ENCODE measurements at regions not wholly inside any gene's neighbourhood (a gene's known extent, or its start where the extent isn't known, plus 50 kb on each side); places are given as distances from the start of the nearest gene placed in this dataset.

- no peaks in the 10 kb centered on the region for H3K4me1 ChIP-seq (ENCODE audit: control insufficient read depth in 2 of 2, insufficient read depth in 2 of 2, low read length in 2 of 2)
- Mint-ChIP-seq H3K27ac (no peak overlapping the region), H3K4me1 (no peaks in the 10 kb centered on the region), H3K27me3 (no peaks in the 10 kb centered on the region), H3K9me3 (ENCODE audit: insufficient read depth) (no peaks in the 10 kb centered on the region), H3K4me3 (no peak overlapping the region)
- H2AFZ ChIP-seq (ENCODE audit: insufficient read depth, low read depth, low read length, poor library complexity, severe bottlenecking) = no peak overlapping the region
- TF ChIP-seq CTCF (IDR thresholded peaks at IDR 0.05) (no peak), EZH2 (IDR thresholded peaks at IDR 0.05; ENCODE audit: borderline replicate concordance, insufficient read depth, low read depth, low read length, poor library complexity, severe bottlenecking) (no peak)
- no peak overlapping the region for H3K9ac ChIP-seq (ENCODE audit: low read length)
- H3K4me2 ChIP-seq (replicated peaks; ENCODE audit: low read depth, low read length, poor library complexity, severe bottlenecking) = no peak overlapping the region
- WGBS (ENCODE audit: insufficient coverage) = no CpG with 5 or more reads among the region's 2 CpGs
- H3K4me3 ChIP-seq (ENCODE audit: control extremely low read depth in 1 of 5, extremely low read depth in 1 of 5, insufficient read depth in 1 of 5, low read depth in 2 of 5, low read length in 4 of 5) = no peak overlapping the region
- ChIA-PET POLR2A (no interaction called here), CTCF (no interaction called here)
- no peaks in the 10 kb centered on the region for H3K79me2 ChIP-seq (ENCODE audit: control insufficient read depth, insufficient read depth, low read length)
- H3K27ac ChIP-seq (ENCODE audit: low read length in 2 of 2) = no peak overlapping the region
- ATAC-seq (ENCODE audit: low read depth) (no peak), DNase-seq (no peak)
- H3K9me3 ChIP-seq (ENCODE audit: control extremely low read depth in 1 of 3, control insufficient read depth in 2 of 3, insufficient read depth in 1 of 3, low read length in 2 of 3) = no peaks in the 10 kb centered on the region
- intact Hi-C loops (cut with micrococcal nuclease) = no loop called here
- H3K36me3 ChIP-seq (replicated peaks in 1 of 2; ENCODE audit: control extremely low read depth in 1 of 2, control insufficient read depth in 1 of 2, extremely low read depth in 1 of 2, insufficient read depth in 2 of 2, low read length in 1 of 2) = no peaks in the 10 kb centered on the region
- no peaks in the 10 kb centered on the region for H4K20me1 ChIP-seq (ENCODE audit: control insufficient read depth, insufficient read depth, low read length, poor library complexity, severe bottlenecking)
- no peaks in the 10 kb centered on the region for H3K27me3 ChIP-seq (replicated peaks in 1 of 4; ENCODE audit: control extremely low read depth in 1 of 4, control insufficient read depth in 3 of 4, insufficient read depth in 4 of 4, low read length in 3 of 4)
Observed at GRCh38 chrX:138853936-138854335, 142.4 kb upstream of the FGF13 start.

- Histone ChIP-seq H4K20me1 (ENCODE audit: control insufficient read depth, insufficient read depth, low read length, poor library complexity, severe bottlenecking) (no peaks in the 10 kb centered on the region), H3K27me3 (replicated peaks in 1 of 4; ENCODE audit: control extremely low read depth in 1 of 4, control insufficient read depth in 3 of 4, insufficient read depth in 4 of 4, low read length in 3 of 4) (no peaks in the 10 kb centered on the region), H3K9ac (ENCODE audit: low read length) (no peak overlapping the region), H3K4me3 (ENCODE audit: control extremely low read depth in 1 of 5, extremely low read depth in 1 of 5, insufficient read depth in 1 of 5, low read depth in 2 of 5, low read length in 4 of 5) (no peak overlapping the region), H3K4me1 (ENCODE audit: control insufficient read depth in 2 of 2, insufficient read depth in 2 of 2, low read length in 2 of 2) (no peaks in the 10 kb centered on the region), H3K27ac (ENCODE audit: low read length in 2 of 2) (no peak overlapping the region), H3K36me3 (replicated peaks in 1 of 2; ENCODE audit: control extremely low read depth in 1 of 2, control insufficient read depth in 1 of 2, extremely low read depth in 1 of 2, insufficient read depth in 2 of 2, low read length in 1 of 2) (no peaks in the 10 kb centered on the region), H3K79me2 (ENCODE audit: control insufficient read depth, insufficient read depth, low read length) (no peaks in the 10 kb centered on the region), H2AFZ (ENCODE audit: insufficient read depth, low read depth, low read length, poor library complexity, severe bottlenecking) (no peak overlapping the region), H3K4me2 (replicated peaks; ENCODE audit: low read depth, low read length, poor library complexity, severe bottlenecking) (no peak overlapping the region), H3K9me3 (ENCODE audit: control extremely low read depth in 1 of 3, control insufficient read depth in 2 of 3, insufficient read depth in 1 of 3, low read length in 2 of 3) (no peaks in the 10 kb centered on the region)
- DNase-seq = no peak
- Mint-ChIP-seq H3K27me3 (no peaks in the 10 kb centered on the region), H3K9me3 (ENCODE audit: insufficient read depth) (no peaks in the 10 kb centered on the region), H3K4me3 (no peak overlapping the region), H3K27ac (no peak overlapping the region), H3K4me1 (no peaks in the 10 kb centered on the region)
- intact Hi-C loops (cut with micrococcal nuclease) = no loop called here
- ATAC-seq (ENCODE audit: low read depth) = no peak
- no CpG with 5 or more reads among the region's 2 CpGs for WGBS (ENCODE audit: insufficient coverage)
- ChIA-PET CTCF (no interaction called here), POLR2A (no interaction called here)
- no peak for TF ChIP-seq EZH2 (IDR thresholded peaks at IDR 0.05; ENCODE audit: borderline replicate concordance, insufficient read depth, low read depth, low read length, poor library complexity, severe bottlenecking)
- no peak for TF ChIP-seq CTCF (IDR thresholded peaks at IDR 0.05)
Observed at GRCh38 chrX:138849521-138849920, 138.0 kb upstream of the FGF13 start.
